GM12865 (cell line): ENCODE measurements at regions not wholly inside any gene's neighbourhood (a gene's known extent, or its start where the extent isn't known, plus 50 kb on each side); places are given as distances from the start of the nearest gene placed in this dataset.

Experiments
- DNase-seq: peaks from one replicate; pipeline ENCODE4 v3.0.0; 2010; ENCODE audit warnings: low read depth
- H3K4me3 ChIP-seq: 2 replicates; pipeline ENCODE4 v1.5.1; 2011; ENCODE audit warnings: mild to moderate bottlenecking, low read depth, low read length, control low read depth
- CTCF ChIP-seq: IDR thresholded peaks from 2 replicates; pipeline ENCODE4 v1.5.1; 2011; ENCODE audit warnings: low read length, control low read depth, low read depth, inconsistent platforms; ENCODE audit not compliant: insufficient read depth; ENCODE audit errors: missing control alignments

DNA sequence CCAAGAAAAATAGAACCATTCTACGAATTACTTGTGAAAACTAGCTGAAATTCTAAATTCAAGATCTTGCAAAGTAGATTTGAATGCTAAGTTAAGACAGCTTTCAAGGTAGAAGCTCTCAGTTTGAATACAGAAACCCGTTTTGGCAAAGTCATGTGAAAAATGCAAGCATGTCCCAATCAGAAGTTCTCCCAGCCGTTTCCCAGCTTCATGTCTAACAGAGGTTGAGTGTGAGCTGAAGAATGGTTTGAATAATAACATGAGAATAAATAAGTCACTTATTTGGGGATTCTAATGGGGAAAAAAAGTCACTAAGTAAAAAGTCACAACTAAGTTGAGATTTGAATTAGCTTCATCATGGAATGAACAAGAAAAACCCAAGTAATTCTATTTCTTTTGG, 152.5 kb upstream of the MAP3K1 start:
- no peak overlapping the region for H3K4me3 ChIP-seq
- TF ChIP-seq CTCF: no peak
- DNase-seq: no peak

DNA sequence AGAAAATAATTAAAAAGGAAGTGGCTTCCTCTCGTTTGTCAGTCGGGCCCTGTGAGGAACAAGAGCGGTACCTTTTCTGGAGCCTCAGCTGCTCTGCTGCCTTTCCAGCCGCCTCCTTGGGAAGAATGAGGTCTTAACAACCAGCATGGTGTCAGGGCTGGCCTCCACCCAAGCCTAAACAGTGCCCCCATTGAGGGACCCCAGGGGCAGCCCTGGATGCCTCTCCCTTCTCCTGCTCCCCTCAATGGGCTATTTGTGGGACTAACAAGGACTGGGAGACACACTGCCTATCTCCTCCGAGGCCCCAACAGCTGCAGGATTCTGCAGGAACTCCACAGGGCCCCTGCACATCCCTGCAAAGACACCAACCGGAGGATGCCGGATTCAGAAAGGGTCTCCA, 155.4 kb upstream of the MAP3K1 start:
- no peak for TF ChIP-seq CTCF
- DNase-seq: no peak
- H3K4me3 ChIP-seq: no peak overlapping the region

DNA sequence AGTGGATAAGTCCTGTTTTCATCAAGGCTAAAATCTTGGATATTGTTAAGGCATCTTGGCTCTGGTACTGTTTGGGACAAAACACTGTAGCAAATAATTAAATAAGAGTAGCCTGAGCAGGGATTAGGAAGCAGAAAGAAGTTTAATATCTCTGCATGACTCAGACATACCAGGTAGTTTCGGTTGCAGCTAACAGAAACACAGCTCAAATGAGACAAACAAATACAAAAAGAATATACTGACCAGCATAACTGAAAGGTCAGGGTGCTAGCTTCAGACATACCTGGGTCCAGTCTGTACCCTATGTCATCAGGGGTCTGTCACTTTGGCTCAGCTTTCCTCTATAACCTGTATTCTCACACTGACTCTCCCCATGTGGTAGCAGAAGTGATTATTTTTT, 156.4 kb upstream of the MAP3K1 start:
- TF ChIP-seq CTCF: no peak
- DNase-seq: peak; percentile 31
- H3K4me3 ChIP-seq: no peak overlapping the region

GRCh38 chr5:56656846-56657726, 158.3 kb upstream of the MAP3K1 start:
- no peak overlapping the region for H3K4me3 ChIP-seq
- DNase-seq: no peak
- no peak for TF ChIP-seq CTCF

DNA sequence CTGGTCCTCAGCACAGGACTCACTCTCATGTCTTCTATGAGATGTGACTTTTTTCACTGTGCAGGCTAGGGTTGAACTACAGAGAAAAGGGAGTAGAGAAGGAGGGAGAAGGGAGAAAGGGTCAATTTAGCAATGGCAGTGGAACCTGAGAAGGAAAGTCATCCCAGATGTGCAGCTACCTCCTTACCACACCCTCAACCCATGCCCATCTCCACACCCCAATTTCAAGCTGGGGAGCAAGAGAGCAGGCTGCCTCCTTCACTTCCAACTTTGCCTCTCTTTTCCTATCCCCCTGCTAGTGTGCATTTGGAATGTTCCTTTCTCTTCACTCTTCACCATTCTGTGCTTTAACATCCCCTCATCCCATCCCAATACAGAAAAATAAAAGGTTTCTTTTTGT, 163.5 kb upstream of the MAP3K1 start:
- no peak for DNase-seq
- TF ChIP-seq CTCF: no peak
- no peak overlapping the region for H3K4me3 ChIP-seq

- no peak overlapping the region for H3K4me3 ChIP-seq
- TF ChIP-seq CTCF: no peak
- DNase-seq: no peak
Observed at GRCh38 chr5:56650386-56650785, 165.0 kb upstream of the MAP3K1 start.

DNA sequence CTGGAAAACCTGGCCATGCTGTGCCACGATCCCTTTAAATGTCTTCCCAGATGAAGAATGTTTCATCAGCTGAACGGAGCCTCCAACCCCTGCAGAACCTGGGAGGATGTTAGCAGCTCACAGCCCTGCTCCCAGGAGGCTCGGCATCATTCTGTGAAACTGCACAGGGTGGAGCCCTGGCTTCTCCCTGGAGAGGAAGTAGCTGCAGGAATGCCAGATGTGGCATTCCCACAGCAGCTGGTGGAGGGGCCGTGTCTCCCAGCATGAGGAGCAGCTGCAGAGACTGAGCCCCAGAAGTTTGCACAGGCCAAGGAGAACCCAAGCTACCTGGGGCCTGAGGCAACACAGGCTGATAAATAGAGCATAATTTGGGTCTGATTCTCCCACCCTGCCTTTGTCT, 165.8 kb upstream of the MAP3K1 start:
- DNase-seq: no peak
- no peak for TF ChIP-seq CTCF
- no peak overlapping the region for H3K4me3 ChIP-seq
